GM06990 (cell line): ENCODE measurements at regions not wholly inside any gene's neighbourhood (a gene's known extent, or its start where the extent isn't known, plus 50 kb on each side); places are given as distances from the start of the nearest gene placed in this dataset.
"Not testable (repeated sequence)": the region's sequence is repeated elsewhere in the genome, so short reads cannot be mapped to it uniquely, and the experiment has no call there.

ENCODE experiments used
- DNase-seq: peaks from one replicate; pipeline ENCODE4 v3.0.0-alpha.2; 2011; ENCODE audit not compliant: insufficient read length; ENCODE audit errors: extremely low read depth
- H3K27me3 ChIP-seq: replicated peaks from 2 replicates; pipeline ENCODE4 v1.6.0; 2011; ENCODE audit warnings: low read length; ENCODE audit not compliant: control insufficient read depth, insufficient read depth
- H3K36me3 ChIP-seq: 2 replicates; pipeline ENCODE4 v1.5.1; 2011; ENCODE audit warnings: low read length; ENCODE audit not compliant: control insufficient read depth, insufficient read depth
- H3K4me3 ChIP-seq: replicated peaks from 2 replicates; pipeline ENCODE4 v1.5.1; 2011; ENCODE audit warnings: low read depth, mild to moderate bottlenecking, control low read depth, low read length
- CTCF ChIP-seq: IDR thresholded peaks from 2 replicates; pipeline ENCODE4 v1.5.1; 2011; ENCODE audit warnings: low read length, control low read depth, mild to moderate bottlenecking, inconsistent platforms; ENCODE audit not compliant: insufficient read depth, poor library complexity, severe bottlenecking

GRCh38 chr9:25814023-25814422 lies 135.8 kb upstream of the TUSC1 start:
- DNase-seq, result no peak
- TF ChIP-seq CTCF, result no peak
- no peaks in the 10 kb centered on the region for H3K36me3 ChIP-seq
- H3K4me3 ChIP-seq, result no peak overlapping the region
- H3K27me3 ChIP-seq, result no peaks in the 10 kb centered on the region

GRCh38 chr9:25813478-25813877 lies 135.2 kb upstream of the TUSC1 start:
- TF ChIP-seq CTCF, result no peak
- Histone ChIP-seq H3K27me3 (no peaks in the 10 kb centered on the region), H3K36me3 (no peaks in the 10 kb centered on the region), H3K4me3 (no peak overlapping the region)
- DNase-seq, result no peak

GRCh38 chr9:25808554-25808953 lies 130.3 kb upstream of the TUSC1 start:
- Histone ChIP-seq H3K36me3 (no peaks in the 10 kb centered on the region), H3K27me3 (no peaks in the 10 kb centered on the region), H3K4me3 (no peak overlapping the region)
- TF ChIP-seq CTCF, result no peak
- DNase-seq, result no peak

- Histone ChIP-seq H3K27me3 (no peaks in the 10 kb centered on the region), H3K36me3 (no peaks in the 10 kb centered on the region), H3K4me3 (no peak overlapping the region)
- TF ChIP-seq CTCF, result no peak
- no peak for DNase-seq
Measured at GRCh38 chr9:25804856-25805255, 126.6 kb upstream of the TUSC1 start.

GRCh38 chr9:25801989-25802388 lies 123.7 kb upstream of the TUSC1 start:
- H3K27me3 ChIP-seq, H3K4me3 ChIP-seq, H3K36me3 ChIP-seq, DNase-seq: not testable (repeated sequence)

GRCh38 chr9:25773805-25774204 lies 95.6 kb upstream of the TUSC1 start:
- Histone ChIP-seq H3K4me3 (no peak overlapping the region), H3K36me3 (no peaks in the 10 kb centered on the region), H3K27me3 (no peaks in the 10 kb centered on the region)
- DNase-seq, result no peak
- TF ChIP-seq CTCF, result no peak
